Erythroblast (primary cell): ENCODE measurements at regions not wholly inside any gene's neighbourhood (a gene's known extent, or its start where the extent isn't known, plus 50 kb on each side); places are given as distances from the start of the nearest gene placed in this dataset.

ENCODE experiments used
- GATA1 ChIP-seq: IDR thresholded peaks from 2 replicates; pipeline ENCODE4 v1.6.1; 2011; ENCODE audit warnings: low read depth, mild to moderate bottlenecking, control low read depth, low read length, moderate library complexity
- POLR2A ChIP-seq: IDR thresholded peaks from 2 replicates; pipeline ENCODE4 v1.6.1; 2011; ENCODE audit warnings: mild to moderate bottlenecking, low read length

DNA sequence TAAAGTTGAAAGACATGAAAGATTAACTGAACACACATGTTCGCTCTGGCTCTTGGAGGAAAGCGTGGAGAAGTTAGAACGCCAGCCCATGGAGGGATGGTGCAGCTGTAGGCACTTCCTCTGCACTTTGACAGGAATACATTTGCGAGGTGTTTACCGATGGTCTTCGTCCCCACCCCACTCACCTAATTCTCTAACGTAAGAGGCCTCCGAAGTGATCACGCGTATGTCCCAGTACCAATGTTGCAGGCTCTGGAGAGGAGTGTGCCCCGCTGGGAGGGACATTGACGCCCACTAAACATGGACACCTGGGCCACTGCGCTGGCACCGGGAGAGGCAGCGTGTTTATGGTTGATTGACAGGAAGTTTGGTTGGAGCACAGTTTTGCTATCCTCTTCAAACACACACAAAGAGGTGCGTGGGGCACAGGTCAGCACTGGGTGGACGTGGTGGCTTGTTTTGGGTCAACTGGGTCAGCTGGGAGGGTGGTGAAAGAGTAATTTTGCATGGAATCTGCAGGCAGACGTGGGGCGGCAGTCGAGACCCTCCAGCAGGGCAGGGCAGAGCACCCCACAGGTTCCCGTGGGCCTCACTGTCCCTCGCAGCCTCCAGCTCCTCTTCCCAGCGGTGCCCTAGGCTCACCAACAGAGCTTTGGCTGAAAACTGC is 110.1 kb downstream of the DLL1 start:
- TF ChIP-seq POLR2A = no peak
- TF ChIP-seq GATA1 = no peak
